ENCODE measurements at regions not wholly inside any gene's neighbourhood (a gene's known extent, or its start where the extent isn't known, plus 50 kb on each side); places are given as distances from the start of the nearest gene placed in this dataset.

DNA sequence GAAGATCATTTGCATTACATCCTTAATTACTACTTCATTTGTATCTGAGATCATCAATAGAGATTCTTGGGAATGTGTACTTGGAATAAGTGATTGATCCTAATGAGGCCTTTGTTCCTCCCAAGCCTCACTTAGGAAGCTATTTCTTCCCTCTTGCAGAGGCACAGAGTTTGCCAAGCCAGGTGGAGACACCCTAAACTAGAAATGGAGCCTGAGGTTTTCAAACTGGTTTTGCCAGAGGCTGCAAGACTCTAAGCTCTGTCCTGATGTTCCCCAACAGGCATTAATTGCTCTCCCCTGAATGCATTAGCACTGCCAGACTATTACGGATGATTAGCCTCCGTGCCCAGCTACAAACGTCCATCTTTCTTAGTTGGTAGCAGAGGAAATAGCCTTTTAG, 125.2 kb upstream of the LGALSL start:
- DNase-seq (ENCODE audit: insufficient read length, low spot score) (no peak), FAIRE-seq (no peak)
- no peak for TF ChIP-seq POLR2A (IDR thresholded peaks at IDR 0.05; ENCODE audit: low read depth, low read length)

DNA sequence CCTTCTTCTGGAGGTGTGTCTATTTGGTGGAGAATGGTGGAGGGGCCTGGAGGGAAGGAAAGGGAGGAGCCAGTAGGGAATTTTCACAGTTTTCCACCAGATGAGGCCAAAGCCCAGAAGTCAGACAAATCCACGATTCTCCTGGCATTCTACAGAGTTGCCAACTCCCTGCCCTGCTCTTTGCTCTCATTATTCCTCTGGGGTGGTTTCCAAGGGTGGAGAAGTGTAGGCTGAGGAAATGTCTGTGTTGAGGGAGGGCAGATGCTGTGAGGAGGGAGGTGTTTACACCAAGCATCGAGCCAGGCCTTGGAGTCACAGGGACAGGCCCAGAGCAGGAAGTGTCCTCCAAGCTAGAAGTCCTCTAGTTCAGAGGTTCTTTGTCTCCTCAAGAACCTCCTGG, 124.1 kb upstream of the LGALSL start:
- no peak for TF ChIP-seq POLR2A (IDR thresholded peaks at IDR 0.05; ENCODE audit: low read depth, low read length)
- FAIRE-seq (no peak), DNase-seq (ENCODE audit: insufficient read length, low spot score) (no peak)

DNA sequence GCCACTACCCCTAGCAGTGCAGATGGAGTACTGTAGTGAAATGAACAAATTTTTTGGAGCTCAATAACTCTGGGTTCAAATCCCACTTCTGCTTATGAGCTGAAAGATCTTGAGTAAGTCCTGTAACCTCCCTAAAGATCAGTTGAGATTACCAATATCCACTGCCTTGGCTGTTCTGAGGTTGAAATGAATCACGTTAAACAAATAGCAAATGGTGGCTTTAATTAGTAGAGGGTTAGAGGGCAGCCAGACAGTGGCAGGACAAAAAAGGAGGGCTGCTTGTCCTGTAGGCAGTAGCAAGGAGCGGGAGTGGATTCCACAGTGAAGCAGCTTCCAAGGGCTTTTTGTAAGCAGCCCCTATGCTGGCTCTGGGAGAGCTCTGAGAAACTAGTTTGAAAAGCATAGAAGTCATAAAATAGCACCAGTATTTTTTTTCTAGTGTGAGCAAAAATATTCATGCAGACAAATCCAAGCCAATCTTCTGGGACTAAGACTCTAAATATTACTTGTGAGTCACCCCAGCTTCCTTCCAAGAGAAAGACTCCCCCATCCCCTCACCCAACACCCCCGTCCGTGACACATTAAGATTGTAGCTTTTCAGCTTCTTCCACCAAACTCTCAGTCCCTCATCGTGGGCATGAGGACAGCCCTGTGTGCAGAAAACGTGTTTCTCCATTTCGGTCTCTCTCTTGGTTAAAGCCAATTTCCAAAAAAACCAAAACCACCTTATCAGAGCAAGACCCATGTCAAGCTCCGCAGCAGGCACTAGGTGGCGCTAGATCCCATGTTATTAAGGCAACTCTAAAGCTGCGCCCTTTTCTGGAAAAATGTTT, 123.5 kb upstream of the LGALSL start:
- peak; percentile 40 for DNase-seq (ENCODE audit: insufficient read length, low spot score)
- FAIRE-seq = peak; percentile 91
- TF ChIP-seq POLR2A (IDR thresholded peaks at IDR 0.05; ENCODE audit: low read depth, low read length) = no peak

DNA sequence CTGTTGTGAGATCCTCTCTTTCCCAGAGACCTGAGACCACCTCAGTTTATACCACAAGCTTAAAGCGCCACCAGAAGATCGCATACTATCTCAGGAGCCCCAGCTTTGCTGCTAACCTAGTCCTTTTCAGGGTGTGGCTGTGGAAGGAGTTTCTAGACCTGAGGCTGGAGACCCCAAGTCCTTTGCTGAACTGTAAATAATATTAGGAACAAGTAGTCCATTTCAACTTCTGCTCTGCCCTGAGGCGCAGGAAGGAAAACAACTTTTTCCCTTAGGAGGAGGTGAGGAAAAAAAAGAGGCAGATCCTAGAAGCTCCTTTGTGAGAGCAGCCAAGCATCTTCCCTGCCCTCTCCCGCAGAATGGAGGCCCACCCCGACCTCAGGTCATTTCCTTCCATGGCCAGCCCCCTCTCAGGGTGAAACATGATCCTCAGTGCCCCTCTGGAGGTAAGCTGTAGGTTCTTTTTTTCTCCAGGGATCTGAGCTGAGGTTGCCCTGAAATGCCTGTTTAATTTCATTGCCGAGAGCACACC, 122.8 kb upstream of the LGALSL start:
- FAIRE-seq = no peak
- no peak for TF ChIP-seq POLR2A (IDR thresholded peaks at IDR 0.05; ENCODE audit: low read depth, low read length)
- no peak for DNase-seq (ENCODE audit: insufficient read length, low spot score)

DNA sequence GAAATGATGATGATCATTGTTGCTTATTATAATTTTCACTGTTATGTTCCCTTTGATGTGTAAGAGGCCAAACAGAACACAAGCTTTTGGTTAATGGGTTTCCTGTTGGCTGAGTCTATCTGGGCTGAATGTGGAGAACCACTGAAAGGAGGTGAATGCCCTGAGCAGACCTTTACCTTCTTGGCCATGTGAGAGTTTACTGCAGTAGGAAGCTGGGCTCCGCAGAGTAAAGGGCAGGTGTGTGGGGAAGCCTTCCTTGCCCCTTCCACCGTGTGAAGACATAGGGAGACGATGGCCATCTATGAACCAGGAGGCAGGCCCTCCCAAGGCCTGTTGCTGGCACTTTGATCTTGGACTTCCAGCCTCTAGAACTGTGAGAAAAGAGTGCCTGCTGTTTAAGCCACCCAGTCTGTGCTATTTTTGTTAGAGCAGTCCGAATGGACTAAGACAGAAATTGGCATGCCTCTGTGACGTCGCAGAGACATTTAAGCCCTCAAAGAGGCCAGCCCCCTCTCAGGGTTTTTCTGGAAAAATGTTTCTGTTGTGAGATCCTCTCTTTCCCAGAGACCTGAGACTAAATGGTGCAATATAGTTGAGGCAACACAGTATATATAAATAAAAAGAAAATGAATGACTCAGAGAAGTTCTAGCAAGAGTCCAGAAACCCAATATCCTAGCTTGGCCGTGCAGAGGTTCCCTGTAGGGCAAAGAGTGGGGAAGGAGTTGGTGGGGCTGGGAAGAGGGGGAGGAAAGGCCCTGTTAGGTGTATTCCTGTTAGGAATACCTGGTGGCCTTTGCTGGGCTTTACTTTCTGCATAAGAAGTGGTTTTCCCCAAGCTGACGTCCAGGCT, 121.9 kb upstream of the LGALSL start:
- FAIRE-seq = no peak
- no peak for TF ChIP-seq POLR2A (IDR thresholded peaks at IDR 0.05; ENCODE audit: low read depth, low read length)

DNA sequence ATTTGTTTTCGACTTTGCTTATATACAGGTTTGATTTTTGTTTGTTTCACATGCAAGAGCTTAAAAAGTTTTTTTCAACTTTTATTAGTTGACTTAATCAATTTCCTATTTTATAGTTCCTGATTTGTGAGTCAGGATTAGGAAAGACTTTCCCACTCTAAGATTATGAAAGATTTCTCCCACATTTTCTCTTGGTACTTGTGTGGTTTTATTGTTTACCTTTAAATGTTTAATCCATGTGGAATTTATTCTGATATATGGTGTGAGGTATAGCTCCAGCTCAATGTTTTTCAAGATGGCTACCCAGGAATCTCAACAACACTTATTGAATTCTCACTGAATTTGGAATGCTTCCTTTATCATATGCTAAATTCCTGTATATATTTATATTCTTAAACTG, 117.8 kb upstream of the LGALSL start:
- no peak for TF ChIP-seq POLR2A (IDR thresholded peaks at IDR 0.05; ENCODE audit: low read depth, low read length)
- no peak for DNase-seq (ENCODE audit: insufficient read length, low spot score)
- FAIRE-seq = no peak

More for the DNA sequence above, 121.9 kb upstream of the LGALSL start:
- DNase-seq (ENCODE audit: insufficient read length, low spot score) = no peak

DNA sequence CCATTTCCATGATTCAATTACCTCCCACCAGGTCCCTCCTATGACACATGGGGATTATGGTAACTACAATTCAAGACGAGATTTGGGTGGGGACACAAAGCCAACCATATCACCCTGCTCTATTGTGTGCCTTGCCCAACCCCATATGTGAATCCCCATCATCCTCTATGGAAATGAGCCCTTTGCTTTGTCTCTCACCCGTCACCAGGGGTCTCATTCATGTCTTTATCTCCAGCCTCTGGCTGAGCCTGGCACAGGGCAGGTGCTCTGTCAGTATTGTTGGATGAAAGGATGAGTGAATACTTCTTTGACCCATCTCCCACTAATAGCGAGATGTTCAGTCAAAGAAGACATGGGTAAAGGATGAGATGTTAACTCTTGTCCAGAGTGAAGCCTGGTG, 116.6 kb upstream of the LGALSL start:
- FAIRE-seq = no peak
- no peak for TF ChIP-seq POLR2A (IDR thresholded peaks at IDR 0.05; ENCODE audit: low read depth, low read length)
- DNase-seq (ENCODE audit: insufficient read length, low spot score) = no peak

DNA sequence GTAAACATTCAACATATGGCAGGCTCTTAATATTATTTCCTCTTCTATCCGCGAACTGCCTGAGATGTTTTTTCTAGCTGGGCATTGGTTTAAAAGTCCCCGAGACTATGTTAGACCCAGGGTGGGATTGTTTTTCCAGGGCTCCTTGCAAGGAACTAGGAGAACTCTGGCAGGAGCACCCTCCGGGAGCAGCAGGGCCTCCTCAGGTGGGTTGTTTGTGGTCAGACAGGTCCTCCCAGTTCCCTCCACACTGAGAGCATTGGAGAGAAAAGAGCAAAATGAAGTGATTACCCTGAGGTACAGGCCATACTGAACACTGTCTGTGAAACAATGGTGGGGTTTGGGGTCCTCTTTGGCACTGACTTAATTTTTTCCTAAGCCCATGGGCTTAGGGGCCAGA, 115.9 kb upstream of the LGALSL start:
- DNase-seq (ENCODE audit: insufficient read length, low spot score) = no peak

DNA sequence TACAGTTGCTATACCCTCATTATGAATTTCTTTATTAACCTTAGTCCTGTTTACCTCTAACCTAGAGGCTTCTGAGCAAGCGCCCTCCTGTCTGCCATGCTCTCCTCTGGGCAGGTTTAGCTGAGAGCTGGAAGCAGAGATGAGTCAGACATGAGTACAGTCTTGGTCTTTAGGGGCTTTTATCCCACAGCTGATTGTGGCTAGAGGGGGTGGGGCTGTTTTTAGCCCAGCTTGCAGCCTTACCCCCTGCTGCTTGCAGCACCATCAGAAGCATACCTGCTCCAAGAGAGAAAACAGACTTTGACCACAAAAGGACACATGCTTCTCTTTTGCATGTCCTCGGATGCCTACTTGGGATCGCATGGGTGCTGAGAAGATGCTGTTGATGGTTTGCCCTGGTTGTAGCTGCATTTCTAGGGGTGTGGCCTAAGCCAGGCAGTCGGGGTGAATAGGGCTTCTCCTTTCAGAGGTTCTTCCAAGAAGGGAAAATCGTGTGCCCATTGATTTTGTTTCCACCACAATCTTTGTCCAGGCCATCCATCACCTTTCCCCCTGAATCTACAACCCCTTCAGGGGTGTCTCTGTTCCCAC, 115.0 kb upstream of the LGALSL start:
- no peak for DNase-seq (ENCODE audit: insufficient read length, low spot score)
- no peak for TF ChIP-seq POLR2A (IDR thresholded peaks at IDR 0.05; ENCODE audit: low read depth, low read length)
- no peak for FAIRE-seq

More for the DNA sequence above, 115.9 kb upstream of the LGALSL start:
- no peak for TF ChIP-seq POLR2A (IDR thresholded peaks at IDR 0.05; ENCODE audit: low read depth, low read length)
- FAIRE-seq = no peak

DNA sequence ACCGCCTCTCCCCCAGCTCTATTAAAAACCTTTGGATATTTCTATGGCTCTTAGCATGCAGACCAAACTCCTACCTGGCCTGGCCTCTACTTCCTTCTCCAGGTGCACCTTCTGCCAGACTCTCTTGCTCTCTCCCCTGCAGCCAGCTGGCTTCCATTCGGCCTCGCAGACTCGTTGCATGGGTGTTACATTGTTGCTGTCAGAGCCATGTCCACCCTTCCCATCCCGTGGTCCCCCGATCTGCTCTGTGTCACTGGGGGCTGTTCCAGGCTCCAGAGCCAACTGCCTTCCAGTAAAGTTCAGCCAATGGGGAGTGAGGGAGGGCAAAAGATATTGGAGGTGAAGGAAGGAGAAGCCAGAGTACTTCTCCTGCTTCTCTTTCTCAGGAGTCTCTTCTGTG, 112.5 kb upstream of the LGALSL start:
- TF ChIP-seq POLR2A (IDR thresholded peaks at IDR 0.05; ENCODE audit: low read depth, low read length) = no peak
- DNase-seq (ENCODE audit: insufficient read length, low spot score) (no peak), FAIRE-seq (no peak)

DNA sequence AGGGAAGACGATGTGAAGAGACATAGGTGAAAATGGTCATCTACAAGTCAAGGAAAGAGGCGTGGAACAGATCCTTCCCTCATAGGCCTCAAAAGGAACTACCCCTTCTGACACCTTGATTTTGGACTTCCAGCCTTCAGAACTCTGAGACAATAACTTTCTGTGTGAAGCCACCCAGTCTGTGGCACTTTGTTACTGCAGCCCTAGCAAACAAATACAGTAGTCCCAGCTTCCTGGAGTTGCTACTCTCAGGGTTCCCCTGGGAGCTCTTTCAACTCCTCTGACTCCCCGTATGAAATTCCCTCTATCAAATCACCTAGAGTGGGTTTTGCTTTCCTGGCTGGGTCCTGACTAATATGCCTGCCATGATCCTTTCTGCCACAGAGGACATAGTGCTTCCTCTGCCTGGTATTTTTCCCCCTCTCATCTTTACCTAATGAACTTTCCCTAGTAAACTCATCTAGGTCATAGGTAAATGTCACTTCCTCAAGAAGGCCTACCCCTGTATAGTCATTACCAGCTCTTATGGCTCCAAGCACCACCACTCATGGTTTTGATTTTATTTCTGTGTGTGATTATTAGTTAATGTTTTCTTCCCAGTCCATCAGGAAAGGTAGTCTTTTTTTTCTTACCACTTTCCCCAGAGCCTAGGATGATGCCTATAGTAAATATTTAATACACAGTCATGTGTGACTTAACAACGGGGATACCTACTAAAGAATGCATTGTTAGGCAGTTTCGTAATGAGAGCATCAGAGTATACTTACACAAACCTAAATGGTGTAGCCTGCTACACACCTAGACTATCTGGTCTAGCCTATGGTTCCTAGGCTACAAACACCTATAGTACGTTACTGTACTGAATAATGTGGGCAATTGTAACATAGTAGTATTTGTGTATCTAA, 111.5 kb upstream of the LGALSL start:
- FAIRE-seq (no peak), DNase-seq (ENCODE audit: insufficient read length, low spot score) (no peak)
- no peak for TF ChIP-seq POLR2A (IDR thresholded peaks at IDR 0.05; ENCODE audit: low read depth, low read length)

DNA sequence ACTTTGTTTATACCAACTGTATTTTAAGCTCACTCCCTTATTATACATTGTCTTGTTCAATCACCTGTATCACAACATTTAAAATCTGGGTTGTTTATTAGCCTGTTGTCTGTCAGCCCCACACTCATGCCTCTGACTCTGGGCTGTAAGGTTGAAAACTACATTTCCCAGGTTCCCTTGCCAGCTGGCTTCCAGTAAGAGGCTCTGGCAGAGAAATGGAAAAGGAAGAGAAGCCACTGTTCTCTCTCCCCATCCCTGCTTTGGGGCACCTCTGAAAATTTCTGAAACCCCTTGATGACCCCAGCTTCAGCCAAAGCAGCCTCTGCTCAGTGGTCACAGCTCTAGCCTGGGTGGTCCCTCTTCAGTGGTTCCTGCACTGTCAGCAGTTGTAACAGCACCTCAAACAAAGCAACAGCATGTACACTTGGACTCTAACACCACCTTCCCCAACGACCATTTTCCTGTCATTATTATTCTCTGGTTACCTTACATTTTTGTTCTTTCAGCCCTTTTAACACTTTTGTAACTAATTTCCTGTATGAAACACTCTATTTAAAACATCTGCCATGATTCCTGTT, 108.9 kb upstream of the LGALSL start:
- DNase-seq (ENCODE audit: insufficient read length, low spot score) (no peak), FAIRE-seq (no peak)

DNA sequence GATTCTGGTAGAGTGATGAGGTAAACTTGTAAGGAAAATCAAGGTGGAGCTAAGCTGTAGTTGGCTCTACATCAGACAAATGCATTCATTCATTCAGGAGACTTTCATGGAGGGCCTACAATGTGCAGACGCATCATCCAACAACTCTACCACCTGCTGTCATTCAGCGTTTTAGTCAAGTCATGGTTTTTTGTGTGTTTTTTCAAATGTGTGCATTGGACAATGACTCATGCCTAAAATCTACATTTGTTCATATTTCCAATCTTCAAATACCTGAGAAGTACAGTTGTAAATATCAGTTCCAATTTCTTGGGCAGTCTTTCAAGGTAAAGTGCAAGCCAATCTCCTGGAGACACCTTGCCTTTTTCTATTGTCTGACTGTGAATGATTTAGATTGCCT, 108.0 kb upstream of the LGALSL start:
- DNase-seq (ENCODE audit: insufficient read length, low spot score) = no peak
- no peak for FAIRE-seq
- TF ChIP-seq POLR2A (IDR thresholded peaks at IDR 0.05; ENCODE audit: low read depth, low read length) = no peak

More for the DNA sequence above, 108.9 kb upstream of the LGALSL start:
- no peak for TF ChIP-seq POLR2A (IDR thresholded peaks at IDR 0.05; ENCODE audit: low read depth, low read length)
